HEK293 (cell line): ENCODE measurements at regions not wholly inside any gene's neighbourhood (a gene's known extent, or its start where the extent isn't known, plus 50 kb on each side); places are given as distances from the start of the nearest gene placed in this dataset.

Experiments used
- CTCF ChIA-PET: fragments of 350-600 bp; formaldehyde crosslinking; extraction: SDS; loops from one replicate; lab custom pipeline; 2021; ENCODE audit warnings: antibody characterized with exemption; lab: Yijun Ruan, JAX
- POLR2A ChIA-PET: fragments of 300-600 bp; formaldehyde crosslinking; extraction: SDS; loops from one replicate; lab custom pipeline; 2020; ENCODE audit warnings: antibody characterized with exemption, inconsistent platforms; lab: Yijun Ruan, JAX
- H3K27ac ChIP-seq: fragments of 200-500 bp; sonication (Bioruptor generic); 2 replicates; pipeline ENCODE4 v1.5.1; 2014; ENCODE audit warnings: low read depth, low read length, control low read depth, inconsistent platforms; ENCODE audit errors: extremely low read depth
- H3K36me3 ChIP-seq, 2 experiments: fragments of 200-500 bp in 1 of 2; sonication (Bioruptor generic) in 1 of 2; 1 replicate in 1 of 2; 2 replicates in 1 of 2; pipeline ENCODE4 v1.5.1; 2014 to 2017; ENCODE audit warnings: inconsistent platforms in 2 of 2, low read length in 2 of 2; ENCODE audit not compliant: control insufficient read depth in 2 of 2, insufficient read depth in 1 of 2
- H3K4me1 ChIP-seq: fragments of 200-500 bp; sonication (Bioruptor generic); 2 replicates; pipeline ENCODE4 v1.5.1; 2014; ENCODE audit warnings: mild to moderate bottlenecking, low read length, inconsistent platforms; ENCODE audit not compliant: control insufficient read depth, insufficient read depth
- H3K4me3 ChIP-seq: 2 replicates; pipeline ENCODE4 v1.5.1; 2011; ENCODE audit warnings: low read depth, mild to moderate bottlenecking, control low read depth, low read length, moderate library complexity
- H3K9me3 ChIP-seq: fragments of 200-500 bp; sonication (Bioruptor generic); 2 replicates; pipeline ENCODE4 v1.5.1; 2014; ENCODE audit warnings: low read depth, low read length, inconsistent platforms; ENCODE audit not compliant: control insufficient read depth, insufficient read depth
- EGR2 ChIP-seq: fragments of 450-650 bp; formaldehyde crosslinking; IDR thresholded peaks from 2 replicates; pipeline ENCODE4 v1.5.1; 2016; ENCODE audit warnings: low read depth, missing biosample characterization, missing genetic modification characterization
- KLF16 ChIP-seq: fragments of 450-650 bp; formaldehyde crosslinking; IDR thresholded peaks from 2 replicates; pipeline ENCODE4 v1.5.1; 2017; ENCODE audit warnings: missing biosample characterization, missing genetic modification characterization
- KLF9 ChIP-seq: fragments of 450-650 bp; formaldehyde crosslinking; IDR thresholded peaks from 2 replicates; pipeline ENCODE4 v1.5.1; 2016; ENCODE audit warnings: missing biosample characterization, missing genetic modification characterization, low read depth
- YY1 ChIP-seq: fragments of 450-650 bp; formaldehyde crosslinking; IDR thresholded peaks from 2 replicates; pipeline ENCODE4 v1.5.1; 2018; ENCODE audit warnings: missing biosample characterization, missing genetic modification characterization
- ZBTB7A ChIP-seq: fragments of 450-650 bp; formaldehyde crosslinking; IDR thresholded peaks from 2 replicates; pipeline ENCODE4 v1.5.1; 2016; ENCODE audit warnings: low read depth, missing biosample characterization, missing genetic modification characterization
- ZFP37 ChIP-seq: fragments of 450-650 bp; formaldehyde crosslinking; IDR thresholded peaks from 2 replicates; pipeline ENCODE4 v1.5.1; 2016; ENCODE audit warnings: missing biosample characterization, missing genetic modification characterization
- ZNF140 ChIP-seq: fragments of 450-650 bp; formaldehyde crosslinking; IDR thresholded peaks from 2 replicates; pipeline ENCODE4 v1.5.1; 2016; ENCODE audit warnings: missing biosample characterization, missing genetic modification characterization
- ZNF16 ChIP-seq: fragments of 450-650 bp; formaldehyde crosslinking; IDR thresholded peaks from 2 replicates; pipeline ENCODE4 v1.5.1; 2016; ENCODE audit warnings: low read depth, missing biosample characterization, missing genetic modification characterization
- ZNF174 ChIP-seq: fragments of 450-650 bp; formaldehyde crosslinking; IDR thresholded peaks from 2 replicates; pipeline ENCODE4 v1.5.0; 2017; ENCODE audit warnings: missing biosample characterization, mild to moderate bottlenecking, missing genetic modification characterization
- ZNF394 ChIP-seq: fragments of 450-650 bp; formaldehyde crosslinking; IDR thresholded peaks from 2 replicates; pipeline ENCODE4 v1.5.1; 2016; ENCODE audit warnings: missing biosample characterization, missing genetic modification characterization, mild to moderate bottlenecking, moderate library complexity, borderline replicate concordance
- ZNF473 ChIP-seq: fragments of 450-650 bp; formaldehyde crosslinking; IDR thresholded peaks from 2 replicates; pipeline ENCODE4 v1.5.1; 2017; ENCODE audit warnings: missing biosample characterization, missing genetic modification characterization
- ZNF558 ChIP-seq: fragments of 450-650 bp; formaldehyde crosslinking; IDR thresholded peaks from 2 replicates; pipeline ENCODE4 v1.5.1; 2016; ENCODE audit warnings: missing biosample characterization, missing genetic modification characterization
- ZNF654 ChIP-seq: fragments of 450-650 bp; formaldehyde crosslinking; IDR thresholded peaks from 2 replicates; pipeline ENCODE4 v1.5.1; 2016; ENCODE audit warnings: low read depth, missing biosample characterization, missing genetic modification characterization
- ZNF701 ChIP-seq: fragments of 450-650 bp; formaldehyde crosslinking; IDR thresholded peaks from 2 replicates; pipeline ENCODE4 v1.5.1; 2016; ENCODE audit warnings: missing biosample characterization, missing genetic modification characterization
- TF ChIP-seq, protein P1 (sequence below): fragments of 450-650 bp; formaldehyde crosslinking; IDR thresholded peaks from 2 replicates; pipeline ENCODE4 v1.5.1; 2016; ENCODE audit warnings: missing biosample characterization, missing genetic modification characterization
- TF ChIP-seq, protein P2 (sequence below): fragments of 450-650 bp; formaldehyde crosslinking; IDR thresholded peaks from 2 replicates; pipeline ENCODE4 v1.5.0; 2017; ENCODE audit warnings: missing biosample characterization, missing genetic modification characterization, borderline replicate concordance
- TF ChIP-seq, protein P3 (sequence below): fragments of 450-650 bp; formaldehyde crosslinking; conservative IDR thresholded peaks from 2 replicates; pipeline ENCODE4 v1.5.1; 2016; ENCODE audit warnings: low read depth, missing biosample characterization, missing genetic modification characterization
- TF ChIP-seq, protein P4 (sequence below): fragments of 450-650 bp; IDR thresholded peaks from 2 replicates; pipeline ENCODE4 v1.5.1; 2018; ENCODE audit warnings: missing biosample characterization, mild to moderate bottlenecking, missing genetic modification characterization
- TF ChIP-seq, protein P5 (sequence below): fragments of 450-650 bp; formaldehyde crosslinking; IDR thresholded peaks from 2 replicates; pipeline ENCODE4 v1.5.1; 2016; ENCODE audit warnings: missing biosample characterization, missing genetic modification characterization, low read depth
- TF ChIP-seq, protein P6 (sequence below): fragments of 450-650 bp; formaldehyde crosslinking; IDR thresholded peaks from 2 replicates; pipeline ENCODE4 v1.5.1; 2016; ENCODE audit warnings: missing biosample characterization, missing genetic modification characterization

DNA sequence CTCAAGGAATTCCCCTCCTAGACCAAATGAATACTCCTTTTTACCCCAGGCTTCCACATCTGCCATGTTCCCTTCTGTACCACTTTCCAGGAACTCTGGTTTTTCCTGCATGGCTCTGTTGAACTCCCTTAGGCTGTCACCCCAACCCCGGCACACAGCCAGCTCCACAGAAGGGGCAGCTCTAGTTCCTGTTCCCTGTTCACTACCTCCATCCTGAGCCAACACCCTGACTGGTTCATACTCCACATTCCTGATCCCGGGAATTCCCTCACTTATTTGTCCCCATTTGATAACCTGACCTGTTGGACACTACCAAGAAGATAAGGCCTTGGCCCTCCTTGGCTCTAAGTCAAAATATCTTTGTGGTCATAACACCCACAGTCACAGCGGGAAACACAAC, 280.9 kb upstream of the RAB6C start:
- TF ChIP-seq ZNF558 (tag by site-specific recombination): no peak
- TF ChIP-seq YY1 (tag by site-specific recombination): no peak
- TF ChIP-seq EGR2: 0 out of 2 replicates have a peak, but pooled peaks have one; percentile 17
- no peak for TF ChIP-seq ZNF174
- no peak for TF ChIP-seq ZNF140 (tag by site-specific recombination)
- TF ChIP-seq, protein P1, sequence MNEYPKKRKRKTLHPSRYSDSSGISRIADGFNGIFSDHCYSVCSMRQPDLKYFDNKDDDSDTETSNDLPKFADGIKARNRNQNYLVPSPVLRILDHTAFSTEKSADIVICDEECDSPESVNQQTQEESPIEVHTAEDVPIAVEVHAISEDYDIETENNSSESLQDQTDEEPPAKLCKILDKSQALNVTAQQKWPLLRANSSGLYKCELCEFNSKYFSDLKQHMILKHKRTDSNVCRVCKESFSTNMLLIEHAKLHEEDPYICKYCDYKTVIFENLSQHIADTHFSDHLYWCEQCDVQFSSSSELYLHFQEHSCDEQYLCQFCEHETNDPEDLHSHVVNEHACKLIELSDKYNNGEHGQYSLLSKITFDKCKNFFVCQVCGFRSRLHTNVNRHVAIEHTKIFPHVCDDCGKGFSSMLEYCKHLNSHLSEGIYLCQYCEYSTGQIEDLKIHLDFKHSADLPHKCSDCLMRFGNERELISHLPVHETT (tag by site-specific recombination): no peak
- no peak for TF ChIP-seq ZNF394 (tag by site-specific recombination)
- H3K9me3 ChIP-seq: no peaks in the 10 kb centered on the region
- H3K36me3 ChIP-seq: no peaks in the 10 kb centered on the region
- CTCF ChIA-PET: interaction anchor here (1.5 kb wide), 1 partner anchor 10 kb away, joined by 3 read pairs; no protein-coding TSS in a partner anchor
- H3K27ac ChIP-seq: no peak overlapping the region
- H3K4me3 ChIP-seq: no peak overlapping the region
- H3K4me1 ChIP-seq: no peaks in the 10 kb centered on the region
- POLR2A ChIA-PET: no interaction called here

DNA sequence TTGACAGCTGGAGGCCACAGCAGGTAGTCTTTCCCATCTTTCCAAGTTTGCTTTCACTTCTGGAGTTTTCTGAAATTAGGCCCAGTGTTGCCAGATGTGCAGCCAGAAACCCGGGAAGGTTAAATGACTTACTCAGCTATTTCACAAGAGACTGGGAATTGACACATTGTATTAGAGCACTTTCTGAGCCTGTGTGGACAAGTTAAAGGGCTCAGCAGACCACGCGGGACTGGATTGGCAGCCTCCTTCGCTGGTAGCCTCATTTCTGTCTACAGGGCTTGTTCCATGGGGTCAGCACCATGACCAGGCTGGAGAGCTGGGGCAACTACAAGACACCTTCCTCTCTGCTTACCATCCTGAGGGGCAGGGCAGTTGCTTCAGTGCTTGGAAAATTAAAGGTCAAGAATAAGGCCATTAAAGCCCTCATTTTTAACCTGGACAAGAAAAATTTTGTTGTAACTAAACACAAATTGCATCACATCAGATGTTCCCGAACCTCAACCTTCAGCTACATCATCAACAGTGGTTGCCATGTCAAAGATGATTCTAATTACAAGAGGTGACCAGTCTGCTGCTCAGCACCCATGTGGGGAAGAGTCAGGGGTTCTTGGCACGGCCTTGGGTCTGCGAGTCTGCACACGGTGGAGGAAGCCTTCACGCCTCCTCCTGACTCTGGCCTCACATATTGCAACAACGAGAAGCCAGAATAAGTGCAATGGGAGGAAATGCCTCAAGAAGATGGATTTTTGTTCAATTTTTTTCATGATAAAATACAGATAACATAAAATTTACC, 279.5 kb upstream of the RAB6C start:
- no peaks in the 10 kb centered on the region for H3K4me1 ChIP-seq
- H3K27ac ChIP-seq: no peak overlapping the region
- H3K4me3 ChIP-seq: no peak overlapping the region
- POLR2A ChIA-PET: no interaction called here
- CTCF ChIA-PET: no interaction called here
- no peaks in the 10 kb centered on the region for H3K36me3 ChIP-seq
- no peak for TF ChIP-seq ZNF16 (tag by site-specific recombination)
- TF ChIP-seq ZNF558 (tag by site-specific recombination): no peak
- TF ChIP-seq, protein P2, sequence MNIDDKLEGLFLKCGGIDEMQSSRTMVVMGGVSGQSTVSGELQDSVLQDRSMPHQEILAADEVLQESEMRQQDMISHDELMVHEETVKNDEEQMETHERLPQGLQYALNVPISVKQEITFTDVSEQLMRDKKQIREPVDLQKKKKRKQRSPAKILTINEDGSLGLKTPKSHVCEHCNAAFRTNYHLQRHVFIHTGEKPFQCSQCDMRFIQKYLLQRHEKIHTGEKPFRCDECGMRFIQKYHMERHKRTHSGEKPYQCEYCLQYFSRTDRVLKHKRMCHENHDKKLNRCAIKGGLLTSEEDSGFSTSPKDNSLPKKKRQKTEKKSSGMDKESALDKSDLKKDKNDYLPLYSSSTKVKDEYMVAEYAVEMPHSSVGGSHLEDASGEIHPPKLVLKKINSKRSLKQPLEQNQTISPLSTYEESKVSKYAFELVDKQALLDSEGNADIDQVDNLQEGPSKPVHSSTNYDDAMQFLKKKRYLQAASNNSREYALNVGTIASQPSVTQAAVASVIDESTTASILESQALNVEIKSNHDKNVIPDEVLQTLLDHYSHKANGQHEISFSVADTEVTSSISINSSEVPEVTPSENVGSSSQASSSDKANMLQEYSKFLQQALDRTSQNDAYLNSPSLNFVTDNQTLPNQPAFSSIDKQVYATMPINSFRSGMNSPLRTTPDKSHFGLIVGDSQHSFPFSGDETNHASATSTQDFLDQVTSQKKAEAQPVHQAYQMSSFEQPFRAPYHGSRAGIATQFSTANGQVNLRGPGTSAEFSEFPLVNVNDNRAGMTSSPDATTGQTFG (tag by site-specific recombination): no peak
- no peak for TF ChIP-seq KLF9 (tag by site-specific recombination)
- TF ChIP-seq ZNF394 (tag by site-specific recombination): no peak
- TF ChIP-seq ZNF473 (tag by site-specific recombination): no peak
- TF ChIP-seq, protein P3, sequence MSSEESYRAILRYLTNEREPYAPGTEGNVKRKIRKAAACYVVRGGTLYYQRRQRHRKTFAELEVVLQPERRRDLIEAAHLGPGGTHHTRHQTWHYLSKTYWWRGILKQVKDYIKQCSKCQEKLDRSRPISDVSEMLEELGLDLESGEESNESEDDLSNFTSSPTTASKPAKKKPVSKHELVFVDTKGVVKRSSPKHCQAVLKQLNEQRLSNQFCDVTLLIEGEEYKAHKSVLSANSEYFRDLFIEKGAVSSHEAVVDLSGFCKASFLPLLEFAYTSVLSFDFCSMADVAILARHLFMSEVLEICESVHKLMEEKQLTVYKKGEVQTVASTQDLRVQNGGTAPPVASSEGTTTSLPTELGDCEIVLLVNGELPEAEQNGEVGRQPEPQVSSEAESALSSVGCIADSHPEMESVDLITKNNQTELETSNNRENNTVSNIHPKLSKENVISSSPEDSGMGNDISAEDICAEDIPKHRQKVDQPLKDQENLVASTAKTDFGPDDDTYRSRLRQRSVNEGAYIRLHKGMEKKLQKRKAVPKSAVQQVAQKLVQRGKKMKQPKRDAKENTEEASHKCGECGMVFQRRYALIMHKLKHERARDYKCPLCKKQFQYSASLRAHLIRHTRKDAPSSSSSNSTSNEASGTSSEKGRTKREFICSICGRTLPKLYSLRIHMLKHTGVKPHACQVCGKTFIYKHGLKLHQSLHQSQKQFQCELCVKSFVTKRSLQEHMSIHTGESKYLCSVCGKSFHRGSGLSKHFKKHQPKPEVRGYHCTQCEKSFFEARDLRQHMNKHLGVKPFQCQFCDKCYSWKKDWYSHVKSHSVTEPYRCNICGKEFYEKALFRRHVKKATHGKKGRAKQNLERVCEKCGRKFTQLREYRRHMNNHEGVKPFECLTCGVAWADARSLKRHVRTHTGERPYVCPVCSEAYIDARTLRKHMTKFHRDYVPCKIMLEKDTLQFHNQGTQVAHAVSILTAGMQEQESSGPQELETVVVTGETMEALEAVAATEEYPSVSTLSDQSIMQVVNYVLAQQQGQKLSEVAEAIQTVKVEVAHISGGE (tag by site-specific recombination): no peak
- TF ChIP-seq, protein P4, sequence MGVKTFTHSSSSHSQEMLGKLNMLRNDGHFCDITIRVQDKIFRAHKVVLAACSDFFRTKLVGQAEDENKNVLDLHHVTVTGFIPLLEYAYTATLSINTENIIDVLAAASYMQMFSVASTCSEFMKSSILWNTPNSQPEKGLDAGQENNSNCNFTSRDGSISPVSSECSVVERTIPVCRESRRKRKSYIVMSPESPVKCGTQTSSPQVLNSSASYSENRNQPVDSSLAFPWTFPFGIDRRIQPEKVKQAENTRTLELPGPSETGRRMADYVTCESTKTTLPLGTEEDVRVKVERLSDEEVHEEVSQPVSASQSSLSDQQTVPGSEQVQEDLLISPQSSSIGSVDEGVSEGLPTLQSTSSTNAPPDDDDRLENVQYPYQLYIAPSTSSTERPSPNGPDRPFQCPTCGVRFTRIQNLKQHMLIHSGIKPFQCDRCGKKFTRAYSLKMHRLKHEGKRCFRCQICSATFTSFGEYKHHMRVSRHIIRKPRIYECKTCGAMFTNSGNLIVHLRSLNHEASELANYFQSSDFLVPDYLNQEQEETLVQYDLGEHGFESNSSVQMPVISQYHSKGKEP (tag by site-specific recombination): no peak
- TF ChIP-seq, protein P5, sequence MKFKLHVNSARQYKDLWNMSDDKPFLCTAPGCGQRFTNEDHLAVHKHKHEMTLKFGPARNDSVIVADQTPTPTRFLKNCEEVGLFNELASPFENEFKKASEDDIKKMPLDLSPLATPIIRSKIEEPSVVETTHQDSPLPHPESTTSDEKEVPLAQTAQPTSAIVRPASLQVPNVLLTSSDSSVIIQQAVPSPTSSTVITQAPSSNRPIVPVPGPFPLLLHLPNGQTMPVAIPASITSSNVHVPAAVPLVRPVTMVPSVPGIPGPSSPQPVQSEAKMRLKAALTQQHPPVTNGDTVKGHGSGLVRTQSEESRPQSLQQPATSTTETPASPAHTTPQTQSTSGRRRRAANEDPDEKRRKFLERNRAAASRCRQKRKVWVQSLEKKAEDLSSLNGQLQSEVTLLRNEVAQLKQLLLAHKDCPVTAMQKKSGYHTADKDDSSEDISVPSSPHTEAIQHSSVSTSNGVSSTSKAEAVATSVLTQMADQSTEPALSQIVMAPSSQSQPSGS: no peak
- no peak for TF ChIP-seq ZFP37 (tag by site-specific recombination)
- TF ChIP-seq, protein P6, sequence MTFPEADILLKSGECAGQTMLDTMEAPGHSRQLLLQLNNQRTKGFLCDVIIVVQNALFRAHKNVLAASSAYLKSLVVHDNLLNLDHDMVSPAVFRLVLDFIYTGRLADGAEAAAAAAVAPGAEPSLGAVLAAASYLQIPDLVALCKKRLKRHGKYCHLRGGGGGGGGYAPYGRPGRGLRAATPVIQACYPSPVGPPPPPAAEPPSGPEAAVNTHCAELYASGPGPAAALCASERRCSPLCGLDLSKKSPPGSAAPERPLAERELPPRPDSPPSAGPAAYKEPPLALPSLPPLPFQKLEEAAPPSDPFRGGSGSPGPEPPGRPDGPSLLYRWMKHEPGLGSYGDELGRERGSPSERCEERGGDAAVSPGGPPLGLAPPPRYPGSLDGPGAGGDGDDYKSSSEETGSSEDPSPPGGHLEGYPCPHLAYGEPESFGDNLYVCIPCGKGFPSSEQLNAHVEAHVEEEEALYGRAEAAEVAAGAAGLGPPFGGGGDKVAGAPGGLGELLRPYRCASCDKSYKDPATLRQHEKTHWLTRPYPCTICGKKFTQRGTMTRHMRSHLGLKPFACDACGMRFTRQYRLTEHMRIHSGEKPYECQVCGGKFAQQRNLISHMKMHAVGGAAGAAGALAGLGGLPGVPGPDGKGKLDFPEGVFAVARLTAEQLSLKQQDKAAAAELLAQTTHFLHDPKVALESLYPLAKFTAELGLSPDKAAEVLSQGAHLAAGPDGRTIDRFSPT (tag by site-specific recombination): no peak
- TF ChIP-seq ZBTB7A: no peak
- TF ChIP-seq KLF16 (tag by site-specific recombination): no peak
- no peak for TF ChIP-seq ZNF701 (tag by site-specific recombination)
- TF ChIP-seq ZNF174: no peak
- TF ChIP-seq ZNF654 (tag by site-specific recombination): no peak
- no peaks in the 10 kb centered on the region for H3K9me3 ChIP-seq
